ENCODE measurements at regions not wholly inside any gene's neighbourhood (a gene's known extent, or its start where the extent isn't known, plus 50 kb on each side); places are given as distances from the start of the nearest gene placed in this dataset.
"Not testable (repeated sequence)": the region's sequence is repeated elsewhere in the genome, so short reads cannot be mapped to it uniquely, and the experiment has no call there.

- DNase-seq (ENCODE audit: low read depth in 4 of 4, low spot score in 3 of 4) = no peak
Observed at GRCh38 chr5:67617051-67617450, 420.5 kb upstream of the CD180 start.

- DNase-seq (ENCODE audit: low read depth in 4 of 4, low spot score in 3 of 4) = no peak
Observed at GRCh38 chr5:67612961-67613360, 416.4 kb upstream of the CD180 start.

DNA sequence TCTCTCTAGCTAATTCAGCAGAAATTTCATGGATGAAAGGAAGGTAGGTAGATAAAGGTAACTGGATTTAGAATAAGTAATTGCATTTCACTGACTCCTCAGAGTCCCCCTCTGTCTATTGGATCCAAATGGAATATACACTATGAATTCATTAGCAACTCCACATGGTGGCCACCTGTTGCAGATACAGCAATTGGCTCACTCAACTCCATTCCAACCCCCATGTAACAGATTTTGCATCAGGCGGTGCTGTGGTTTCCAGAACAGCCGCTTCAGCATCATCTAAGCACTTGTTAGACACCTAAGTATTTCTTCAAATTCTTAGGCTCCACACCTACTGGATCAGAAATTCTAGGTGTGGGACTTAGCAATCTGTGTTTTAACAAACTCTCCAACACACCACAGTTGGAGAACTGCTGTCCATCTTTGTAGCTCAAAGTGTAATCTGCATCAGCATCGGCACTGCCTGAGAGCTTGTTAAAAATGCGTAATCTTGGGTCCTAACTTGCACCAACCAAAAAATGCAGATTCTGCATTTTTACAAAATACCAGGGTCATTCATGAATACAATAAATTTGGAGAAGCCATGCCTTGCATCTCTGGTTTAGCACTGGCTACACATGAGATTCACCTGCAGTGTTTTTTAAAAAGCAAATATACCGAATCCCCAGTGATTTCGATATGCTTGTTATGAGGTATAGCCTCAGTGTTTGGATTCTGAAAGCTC is 413.8 kb upstream of the CD180 start:
- DNase-seq (ENCODE audit: low read depth in 4 of 4, low spot score in 3 of 4) = no peak

- no peak for DNase-seq (ENCODE audit: low read depth in 4 of 4, low spot score in 3 of 4)
Observed at GRCh38 chr5:67607958-67608357, 411.4 kb upstream of the CD180 start.

- no peak for DNase-seq (ENCODE audit: low read depth in 4 of 4, low spot score in 3 of 4)
Observed at GRCh38 chr5:67606586-67606947, 410.0 kb upstream of the CD180 start.

GRCh38 chr5:67605730-67606585 is 409.4 kb upstream of the CD180 start:
- no peak for DNase-seq (ENCODE audit: low read depth in 4 of 4, low spot score in 3 of 4)

- no peak for DNase-seq (ENCODE audit: low read depth in 4 of 4, low spot score in 3 of 4)
Observed at GRCh38 chr5:67591491-67591890, 394.9 kb upstream of the CD180 start.

DNA sequence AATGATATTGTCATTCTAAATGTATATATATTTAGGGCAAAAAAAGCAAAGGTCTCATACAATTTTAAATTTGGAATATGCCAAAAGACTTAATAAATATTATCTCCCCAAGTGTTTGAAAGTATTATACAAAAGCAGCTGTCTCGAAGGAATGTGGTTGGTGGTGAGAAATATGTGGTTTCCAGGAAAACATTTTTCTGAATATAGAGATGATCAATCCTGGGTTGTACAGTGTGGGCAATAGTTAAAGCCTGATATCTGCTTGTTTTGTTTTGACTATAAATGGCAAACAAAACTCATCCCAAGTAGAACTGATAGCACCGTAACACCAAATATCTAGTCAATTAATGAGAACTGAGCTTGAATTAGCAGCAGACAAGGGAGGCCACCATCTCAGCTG is 391.8 kb upstream of the CD180 start:
- DNase-seq (ENCODE audit: low read depth in 4 of 4, low spot score in 3 of 4) = no peak

DNA sequence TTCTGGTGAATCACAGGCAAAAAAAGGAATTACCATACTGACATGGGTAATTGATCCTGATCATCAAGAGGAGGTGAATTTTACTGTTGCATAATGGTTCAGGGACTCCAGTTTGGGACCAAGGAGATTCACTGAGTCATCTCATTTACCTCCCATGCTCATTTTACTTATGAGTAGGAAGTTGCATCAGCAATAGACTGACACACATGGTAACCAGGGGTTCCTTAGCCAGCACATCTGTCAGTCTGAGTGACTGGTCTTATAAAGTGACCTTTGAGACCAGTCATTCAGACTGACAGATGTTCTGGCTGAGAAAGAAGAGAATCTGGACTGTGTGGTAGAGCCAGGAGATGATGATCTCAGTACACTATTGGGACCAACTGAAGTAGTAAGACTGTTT is 384.6 kb upstream of the CD180 start:
- DNase-seq (ENCODE audit: low read depth in 4 of 4, low spot score in 3 of 4) = no peak

DNA sequence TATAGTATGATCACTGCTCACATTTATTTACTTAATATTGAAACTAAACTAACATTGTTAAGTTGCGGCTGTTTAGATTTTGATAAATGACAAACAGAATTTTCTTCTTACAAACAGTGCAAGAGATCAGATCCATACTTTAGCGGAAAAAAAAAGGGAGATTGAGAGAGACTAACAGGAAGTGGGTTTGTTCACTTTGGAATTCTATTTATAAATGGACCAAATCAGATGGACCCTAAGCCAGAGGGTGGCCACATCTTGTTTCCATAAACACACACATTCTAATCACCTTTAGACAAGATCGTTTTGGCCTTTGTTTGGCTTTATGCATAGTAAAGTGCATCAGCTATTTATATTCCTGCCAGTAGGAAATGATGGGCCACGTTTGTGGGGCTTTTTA is 381.4 kb upstream of the CD180 start:
- no peak for DNase-seq (ENCODE audit: low read depth in 4 of 4, low spot score in 3 of 4)

DNA sequence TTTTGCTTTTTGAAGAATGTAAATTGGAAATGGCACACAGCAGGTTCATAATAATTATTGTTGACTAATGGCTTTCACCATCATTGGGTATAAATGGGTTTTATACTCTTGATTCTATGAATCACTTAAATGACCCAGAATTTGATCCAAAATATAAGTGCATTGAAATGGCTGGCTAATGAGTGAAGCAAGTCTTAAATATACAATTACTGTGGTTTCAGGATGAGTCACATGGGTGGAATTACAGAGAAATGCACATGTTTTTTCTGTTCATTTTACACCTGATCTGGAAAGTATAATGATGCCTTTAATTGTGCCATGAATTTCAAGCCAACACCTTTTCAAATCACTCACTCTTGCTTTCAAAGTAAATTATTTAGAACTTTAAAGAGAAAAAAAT is 380.8 kb upstream of the CD180 start:
- DNase-seq (ENCODE audit: low read depth in 4 of 4, low spot score in 3 of 4) = no peak

DNA sequence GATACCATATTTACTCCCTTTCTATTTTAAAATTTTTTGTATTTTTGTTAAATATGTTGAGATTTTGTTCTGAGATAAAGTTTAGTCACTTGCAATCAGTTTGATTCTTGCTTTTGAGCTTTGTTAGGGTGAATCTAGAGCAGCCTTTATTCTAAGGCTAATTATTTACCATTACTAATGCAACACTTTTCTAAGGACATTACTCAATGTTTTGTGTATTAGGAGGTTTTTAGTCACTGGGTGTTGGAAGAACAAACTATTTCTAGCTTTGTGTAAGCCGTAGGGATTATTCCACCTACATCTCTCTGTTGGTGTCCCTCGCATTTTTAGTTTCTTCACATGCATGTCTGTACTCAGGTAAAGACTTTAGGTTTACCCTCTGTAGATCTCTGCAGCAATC is 379.5 kb upstream of the CD180 start:
- no peak for DNase-seq (ENCODE audit: low read depth in 4 of 4, low spot score in 3 of 4)

GRCh38 chr5:67575087-67575486 is 378.5 kb upstream of the CD180 start:
- DNase-seq (ENCODE audit: low read depth in 4 of 4, low spot score in 3 of 4) = no peak

- DNase-seq (ENCODE audit: low read depth in 4 of 4, low spot score in 3 of 4) = no peak
Observed at GRCh38 chr5:67561151-67561932, 364.7 kb upstream of the CD180 start.

DNA sequence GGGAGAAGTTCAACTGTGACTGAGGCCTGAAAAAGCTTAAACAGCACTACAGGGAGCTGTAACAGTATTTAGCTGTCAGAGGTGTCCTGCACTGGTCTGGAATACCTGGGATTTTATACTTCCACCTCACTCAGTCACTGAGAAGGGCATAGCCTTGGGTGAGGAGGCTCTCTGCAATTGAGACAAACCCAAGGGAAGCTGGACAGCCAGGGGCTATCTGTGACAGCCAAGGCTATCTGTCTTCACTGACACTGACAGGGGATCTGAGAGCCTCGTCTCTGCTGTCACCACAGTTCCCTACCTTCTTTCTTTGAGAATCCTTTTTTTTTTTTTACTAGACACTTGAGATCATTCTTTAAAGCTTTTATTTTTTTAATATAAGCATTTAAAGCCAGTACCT is 356.2 kb upstream of the CD180 start:
- DNase-seq (ENCODE audit: low read depth in 4 of 4, low spot score in 3 of 4) = no peak

GRCh38 chr5:67549947-67550346 is 353.3 kb upstream of the CD180 start:
- no peak for DNase-seq (ENCODE audit: low read depth in 4 of 4, low spot score in 3 of 4)

DNA sequence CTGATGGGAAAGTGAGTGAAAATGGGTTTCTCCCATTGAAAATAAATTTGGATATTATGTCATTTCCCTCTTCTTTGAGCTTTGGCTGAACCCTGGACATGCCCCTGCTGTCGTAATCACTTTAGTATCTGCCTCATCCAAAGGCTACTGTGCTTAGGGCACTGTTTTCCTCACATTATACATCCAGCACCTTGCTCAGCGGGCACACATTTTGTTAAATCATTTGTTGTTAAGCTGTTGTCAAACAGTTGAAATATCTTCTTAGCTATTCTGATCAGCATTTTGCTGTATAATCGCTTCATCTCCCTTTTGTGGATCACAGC is 352.7 kb upstream of the CD180 start:
- no peak for DNase-seq (ENCODE audit: low read depth in 4 of 4, low spot score in 3 of 4)

GRCh38 chr5:67548520-67549295 is 352.1 kb upstream of the CD180 start:
- DNase-seq (ENCODE audit: low read depth in 4 of 4, low spot score in 3 of 4) = no peak

- no peak for DNase-seq (ENCODE audit: low read depth in 4 of 4, low spot score in 3 of 4)
Observed at GRCh38 chr5:67547682-67548081, 351.1 kb upstream of the CD180 start.

DNA sequence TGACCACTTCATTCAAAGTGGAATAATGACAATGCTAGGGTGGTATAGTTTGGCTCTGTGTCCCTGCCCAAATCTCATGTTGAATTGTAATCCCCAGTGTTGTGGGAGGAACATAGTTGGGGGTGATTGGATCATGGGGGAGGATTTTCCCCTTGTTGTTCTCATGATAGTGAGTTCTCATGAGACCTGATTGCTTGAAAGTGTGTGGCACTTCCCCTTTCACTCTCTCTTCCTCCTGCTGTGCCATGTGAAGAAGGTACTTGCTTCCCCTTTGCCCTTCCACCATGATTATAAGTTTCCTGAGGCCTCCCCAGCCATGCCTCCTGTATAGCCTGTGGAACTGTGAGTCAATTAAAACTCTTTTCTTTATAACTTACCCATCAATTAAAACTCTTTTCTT is 348.3 kb upstream of the CD180 start:
- not testable (repeated sequence) for DNase-seq (ENCODE audit: low read depth in 4 of 4, low spot score in 3 of 4)

- DNase-seq (ENCODE audit: low read depth in 4 of 4, low spot score in 3 of 4) = no peak
Observed at GRCh38 chr5:67543720-67544270, 347.2 kb upstream of the CD180 start.

All from right renal pelvis (tissue), 4 donors.